KMS-11 (cell line): ENCODE measurements at regions not wholly inside any gene's neighbourhood (a gene's known extent, or its start where the extent isn't known, plus 50 kb on each side); places are given as distances from the start of the nearest gene placed in this dataset.
"Not testable (repeated sequence)": the region's sequence is repeated elsewhere in the genome, so short reads cannot be mapped to it uniquely, and the experiment has no call there.

Experiments
- H2AFZ ChIP-seq: fragments of 200-600 bp; sonication (generic); 2 replicates; pipeline ENCODE4 v1.6.1; 2016; ENCODE audit warnings: antibody characterized with exemption, mixed run types, low read depth
- H3K27ac ChIP-seq: fragments of 200-600 bp; sonication (generic); 2 replicates; pipeline ENCODE4 v1.6.1; 2016; ENCODE audit warnings: mild to moderate bottlenecking, mixed run types
- H3K27me3 ChIP-seq: fragments of 200-600 bp; sonication (generic); 2 replicates; pipeline ENCODE4 v1.6.1; 2017; ENCODE audit warnings: mild to moderate bottlenecking, low read depth, mixed run types, moderate library complexity; ENCODE audit not compliant: insufficient read depth
- H3K36me3 ChIP-seq: fragments of 200-600 bp; sonication (generic); 2 replicates; pipeline ENCODE4 v1.6.1; 2017; ENCODE audit warnings: mild to moderate bottlenecking, mixed run types; ENCODE audit not compliant: insufficient read depth
- H3K4me1 ChIP-seq: fragments of 200-600 bp; sonication (generic); 2 replicates; pipeline ENCODE4 v1.6.1; 2016; ENCODE audit warnings: mild to moderate bottlenecking, low read depth, mixed run types; ENCODE audit not compliant: poor library complexity, severe bottlenecking
- H3K4me2 ChIP-seq: fragments of 200-600 bp; sonication (generic); 2 replicates; pipeline ENCODE4 v1.7.0; 2016; ENCODE audit warnings: mild to moderate bottlenecking, mixed run types
- H3K4me3 ChIP-seq: fragments of 200-600 bp; sonication (generic); IDR thresholded peaks from 2 replicates; pipeline ENCODE4 v1.6.1; 2017; ENCODE audit warnings: low read depth, low read length, mixed read lengths; ENCODE audit not compliant: insufficient read depth
- H3K79me2 ChIP-seq: fragments of 200-600 bp; sonication (generic); 2 replicates; pipeline ENCODE4 v1.6.1; 2016; ENCODE audit warnings: low read depth, mixed run types; ENCODE audit not compliant: insufficient read depth
- H3K9ac ChIP-seq: fragments of 200-600 bp; sonication (generic); 2 replicates; pipeline ENCODE4 v1.6.1; 2016; ENCODE audit warnings: mild to moderate bottlenecking, mixed run types
- H4K20me1 ChIP-seq: fragments of 200-600 bp; sonication (generic); 2 replicates; pipeline ENCODE4 v1.6.1; 2016; ENCODE audit warnings: mild to moderate bottlenecking, mixed run types; ENCODE audit not compliant: insufficient read depth
- CTCF ChIP-seq: fragments of 200-600 bp; sonication (generic); conservative IDR thresholded peaks from 2 replicates; pipeline ENCODE4 v1.6.1; 2017; ENCODE audit warnings: low read depth, mild to moderate bottlenecking, antibody characterized with exemption, low read length, moderate library complexity, mixed read lengths

- H3K9ac ChIP-seq: no peak overlapping the region
- H3K27ac ChIP-seq: no peak overlapping the region
- no peaks in the 10 kb centered on the region for H3K79me2 ChIP-seq
- H3K4me1 ChIP-seq: no peaks in the 10 kb centered on the region
- no peaks in the 10 kb centered on the region for H3K27me3 ChIP-seq
- no peaks in the 10 kb centered on the region for H3K36me3 ChIP-seq
- no peak overlapping the region for H3K4me2 ChIP-seq
- no peak for TF ChIP-seq CTCF
- no peak overlapping the region for H3K4me3 ChIP-seq
- H2AFZ ChIP-seq: no peak overlapping the region
- no peaks in the 10 kb centered on the region for H4K20me1 ChIP-seq
Observed at GRCh38 chr2:217356142-217356541, 496.3 kb upstream of the TNP1 start.

DNA sequence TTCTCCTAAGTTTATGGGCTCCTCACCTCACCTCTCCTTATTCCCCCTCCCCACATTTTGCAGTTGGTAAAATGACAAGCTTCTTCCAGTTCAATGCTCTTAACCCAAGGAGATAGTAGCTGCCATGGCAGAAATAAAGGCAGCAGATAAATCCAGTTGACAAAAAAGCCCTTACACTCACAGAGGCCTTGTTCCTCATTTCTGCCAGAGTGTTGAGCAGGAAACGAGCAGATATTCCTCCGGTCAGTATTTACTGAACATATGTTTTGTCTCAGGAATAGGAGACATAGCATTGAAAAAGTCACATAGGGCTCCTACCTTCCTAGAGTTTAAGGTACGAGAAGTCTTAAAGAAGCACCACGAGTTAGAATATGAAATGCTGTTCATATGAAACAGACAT lies 493.7 kb upstream of the TNP1 start:
- H3K4me2 ChIP-seq: no peak overlapping the region
- no peaks in the 10 kb centered on the region for H3K4me1 ChIP-seq
- H3K36me3 ChIP-seq: no peaks in the 10 kb centered on the region
- H3K79me2 ChIP-seq: no peaks in the 10 kb centered on the region
- H3K4me3 ChIP-seq: no peak overlapping the region
- no peak for TF ChIP-seq CTCF
- H4K20me1 ChIP-seq: no peaks in the 10 kb centered on the region
- no peak overlapping the region for H3K27ac ChIP-seq
- H2AFZ ChIP-seq: no peak overlapping the region
- H3K9ac ChIP-seq: no peak overlapping the region
- H3K27me3 ChIP-seq: no peaks in the 10 kb centered on the region

- H3K4me3 ChIP-seq: no peak overlapping the region
- H3K4me2 ChIP-seq: no peak overlapping the region
- H3K9ac ChIP-seq: no peak overlapping the region
- H3K27ac ChIP-seq: no peak overlapping the region
- no peaks in the 10 kb centered on the region for H3K79me2 ChIP-seq
- no peaks in the 10 kb centered on the region for H3K27me3 ChIP-seq
- no peaks in the 10 kb centered on the region for H3K4me1 ChIP-seq
- H2AFZ ChIP-seq: no peak overlapping the region
- no peaks in the 10 kb centered on the region for H4K20me1 ChIP-seq
- no peak for TF ChIP-seq CTCF
- no peaks in the 10 kb centered on the region for H3K36me3 ChIP-seq
Observed at GRCh38 chr2:217351378-217351777, 491.5 kb upstream of the TNP1 start.

GRCh38 chr2:217349251-217349650 lies 489.4 kb upstream of the TNP1 start:
- Histone ChIP-seq H3K4me3 (no peak overlapping the region), H4K20me1 (no peaks in the 10 kb centered on the region), H3K36me3 (no peaks in the 10 kb centered on the region), H3K27ac (no peak overlapping the region), H3K4me1 (no peaks in the 10 kb centered on the region), H3K79me2 (no peaks in the 10 kb centered on the region), H3K9ac (no peak overlapping the region), H3K27me3 (no peaks in the 10 kb centered on the region), H2AFZ (no peak overlapping the region), H3K4me2 (no peak overlapping the region)
- TF ChIP-seq CTCF: no peak

GRCh38 chr2:217347630-217348029 lies 487.8 kb upstream of the TNP1 start:
- H3K79me2 ChIP-seq, H3K4me1 ChIP-seq, H3K27ac ChIP-seq, H3K4me3 ChIP-seq, H3K9ac ChIP-seq, H4K20me1 ChIP-seq, H2AFZ ChIP-seq, H3K4me2 ChIP-seq, H3K36me3 ChIP-seq, H3K27me3 ChIP-seq: not testable (repeated sequence)

DNA sequence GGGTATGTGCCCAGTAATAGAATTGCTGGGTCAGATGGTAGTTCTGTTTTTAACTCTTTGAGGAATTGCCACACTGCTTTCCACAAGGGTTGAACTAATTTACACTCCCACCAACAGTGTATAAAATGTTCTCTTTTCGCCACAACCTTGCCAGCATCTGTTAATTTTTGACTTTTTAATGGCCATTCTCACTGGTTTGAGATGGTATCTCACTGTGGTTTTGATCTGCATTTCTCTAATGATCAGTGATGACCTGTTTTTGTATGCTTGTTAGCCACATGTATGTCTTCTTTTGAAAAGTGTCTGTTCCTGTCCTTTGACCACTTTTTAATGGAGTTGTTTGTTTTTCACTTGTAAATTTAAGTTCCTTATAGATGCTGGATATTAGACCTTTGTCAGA lies 486.2 kb upstream of the TNP1 start:
- not testable (repeated sequence) for H3K4me1 ChIP-seq, H3K27me3 ChIP-seq, H3K9ac ChIP-seq, H2AFZ ChIP-seq, H4K20me1 ChIP-seq, H3K79me2 ChIP-seq, H3K4me2 ChIP-seq, H3K4me3 ChIP-seq, H3K36me3 ChIP-seq, H3K27ac ChIP-seq
